ENCODE measurements at regions not wholly inside any gene's neighbourhood (a gene's known extent, or its start where the extent isn't known, plus 50 kb on each side); places are given as distances from the start of the nearest gene placed in this dataset.

DNA sequence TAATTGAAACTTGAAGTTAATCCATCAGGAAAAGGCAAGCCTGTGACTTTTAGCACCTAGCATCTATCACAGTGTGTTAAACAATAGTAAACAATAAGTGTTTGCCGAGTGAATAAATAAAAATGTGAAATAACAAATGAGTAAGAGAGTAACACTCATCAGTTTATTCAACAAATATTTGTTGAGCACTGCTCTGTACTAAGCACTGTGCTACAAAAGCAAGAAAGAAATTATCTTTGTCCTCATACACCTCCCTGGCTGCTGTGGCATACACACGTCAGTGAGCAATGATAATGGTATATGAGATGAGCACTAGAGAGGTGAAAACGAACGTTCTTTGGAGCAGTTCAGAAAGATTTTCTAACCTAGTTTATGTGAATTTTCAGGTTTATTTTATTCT lies 295.0 kb upstream of the LRRC7 start:
- TF ChIP-seq, protein P1, sequence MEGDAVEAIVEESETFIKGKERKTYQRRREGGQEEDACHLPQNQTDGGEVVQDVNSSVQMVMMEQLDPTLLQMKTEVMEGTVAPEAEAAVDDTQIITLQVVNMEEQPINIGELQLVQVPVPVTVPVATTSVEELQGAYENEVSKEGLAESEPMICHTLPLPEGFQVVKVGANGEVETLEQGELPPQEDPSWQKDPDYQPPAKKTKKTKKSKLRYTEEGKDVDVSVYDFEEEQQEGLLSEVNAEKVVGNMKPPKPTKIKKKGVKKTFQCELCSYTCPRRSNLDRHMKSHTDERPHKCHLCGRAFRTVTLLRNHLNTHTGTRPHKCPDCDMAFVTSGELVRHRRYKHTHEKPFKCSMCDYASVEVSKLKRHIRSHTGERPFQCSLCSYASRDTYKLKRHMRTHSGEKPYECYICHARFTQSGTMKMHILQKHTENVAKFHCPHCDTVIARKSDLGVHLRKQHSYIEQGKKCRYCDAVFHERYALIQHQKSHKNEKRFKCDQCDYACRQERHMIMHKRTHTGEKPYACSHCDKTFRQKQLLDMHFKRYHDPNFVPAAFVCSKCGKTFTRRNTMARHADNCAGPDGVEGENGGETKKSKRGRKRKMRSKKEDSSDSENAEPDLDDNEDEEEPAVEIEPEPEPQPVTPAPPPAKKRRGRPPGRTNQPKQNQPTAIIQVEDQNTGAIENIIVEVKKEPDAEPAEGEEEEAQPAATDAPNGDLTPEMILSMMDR (IDR thresholded peaks at IDR 0.05; ENCODE audit: unreplicated experiment), result no peak
- no peak overlapping the region for H3K27ac Mint-ChIP-seq
- no peaks in the 10 kb centered on the region for H3K36me3 Mint-ChIP-seq
- H3K9me3 Mint-ChIP-seq, result no peaks in the 10 kb centered on the region
- no peak overlapping the region for H3K4me3 Mint-ChIP-seq
- peaks cover 3% of the 10 kb centered on the region for H3K4me1 Mint-ChIP-seq
- no peaks in the 10 kb centered on the region for H3K27me3 Mint-ChIP-seq (ENCODE audit: low read depth)
- DNase-seq (ENCODE audit: low spot score in 2 of 2, unreplicated experiment in 2 of 2), result no peak

- Mint-ChIP-seq H3K4me3 (no peak overlapping the region), H3K4me1 (peaks cover 2% of the 10 kb centered on the region), H3K9me3 (no peaks in the 10 kb centered on the region), H3K27ac (no peak overlapping the region), H3K36me3 (no peaks in the 10 kb centered on the region), H3K27me3 (ENCODE audit: low read depth) (no peaks in the 10 kb centered on the region)
- TF ChIP-seq, protein P1 (IDR thresholded peaks at IDR 0.05; ENCODE audit: unreplicated experiment), result no peak
- no peak for DNase-seq (ENCODE audit: low spot score in 2 of 2, unreplicated experiment in 2 of 2)
Measured at GRCh38 chr1:69278923-69279322, 288.8 kb upstream of the LRRC7 start.

- H3K36me3 Mint-ChIP-seq, result no peaks in the 10 kb centered on the region
- no peak overlapping the region for H3K4me3 Mint-ChIP-seq
- peaks cover 2% of the 10 kb centered on the region for H3K4me1 Mint-ChIP-seq
- H3K27ac Mint-ChIP-seq, result no peak overlapping the region
- H3K27me3 Mint-ChIP-seq (ENCODE audit: low read depth), result no peaks in the 10 kb centered on the region
- no peak for DNase-seq (ENCODE audit: low spot score in 2 of 2, unreplicated experiment in 2 of 2)
- TF ChIP-seq, protein P1 (IDR thresholded peaks at IDR 0.05; ENCODE audit: unreplicated experiment), result no peak
- no peaks in the 10 kb centered on the region for H3K9me3 Mint-ChIP-seq
Measured at GRCh38 chr1:69283516-69283915, 284.2 kb upstream of the LRRC7 start.

DNA sequence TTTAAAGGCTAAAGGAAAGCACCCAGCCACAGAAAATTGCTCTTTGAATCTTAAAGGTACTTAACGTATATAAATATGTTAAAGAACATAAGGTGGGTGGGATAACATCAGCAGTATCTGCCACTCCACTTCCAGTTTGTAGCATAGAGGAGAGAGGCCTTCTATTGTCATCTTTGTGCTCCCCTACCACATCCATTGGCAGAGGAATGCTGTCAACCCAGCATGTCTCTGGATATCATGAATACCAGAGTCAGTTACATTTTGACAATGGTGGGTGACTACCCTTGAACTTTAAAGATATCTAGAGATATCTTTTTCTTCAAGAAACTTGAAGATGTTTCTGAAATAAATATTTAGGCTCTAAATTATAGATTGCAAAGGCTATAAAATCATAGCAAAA lies 283.2 kb upstream of the LRRC7 start:
- TF ChIP-seq, protein P1 (IDR thresholded peaks at IDR 0.05; ENCODE audit: unreplicated experiment), result no peak
- Mint-ChIP-seq H3K9me3 (no peaks in the 10 kb centered on the region), H3K4me1 (peaks cover 2% of the 10 kb centered on the region), H3K27me3 (ENCODE audit: low read depth) (no peaks in the 10 kb centered on the region), H3K36me3 (no peaks in the 10 kb centered on the region), H3K4me3 (no peak overlapping the region), H3K27ac (no peak overlapping the region)
- no peak for DNase-seq (ENCODE audit: low spot score in 2 of 2, unreplicated experiment in 2 of 2)

DNA sequence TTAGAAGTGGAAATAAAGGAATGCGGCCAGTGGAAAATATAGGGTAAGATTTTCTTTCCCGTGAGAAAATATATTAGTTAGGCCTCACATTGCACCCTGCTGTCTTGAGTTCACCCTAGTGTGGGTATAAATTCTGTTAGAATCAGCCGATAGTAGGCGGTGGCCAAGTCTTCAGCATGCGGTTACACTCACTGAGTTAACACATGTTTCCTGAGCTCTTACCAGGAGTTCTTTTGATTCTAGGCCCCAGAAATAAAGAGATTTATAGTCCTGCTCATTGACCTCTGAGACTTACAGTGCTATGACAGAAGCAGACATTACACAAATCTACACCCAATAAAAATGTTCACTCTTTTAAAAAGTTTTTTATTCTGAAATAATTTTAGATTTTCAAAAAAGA lies 279.3 kb upstream of the LRRC7 start:
- DNase-seq (ENCODE audit: low spot score in 2 of 2, unreplicated experiment in 2 of 2), result no peak
- H3K36me3 Mint-ChIP-seq, result no peaks in the 10 kb centered on the region
- no peaks in the 10 kb centered on the region for H3K27me3 Mint-ChIP-seq (ENCODE audit: low read depth)
- H3K4me3 Mint-ChIP-seq, result no peak overlapping the region
- H3K27ac Mint-ChIP-seq, result no peak overlapping the region
- H3K9me3 Mint-ChIP-seq, result no peaks in the 10 kb centered on the region
- TF ChIP-seq, protein P1 (IDR thresholded peaks at IDR 0.05; ENCODE audit: unreplicated experiment), result no peak
- peaks cover 8% of the 10 kb centered on the region for H3K4me1 Mint-ChIP-seq

DNA sequence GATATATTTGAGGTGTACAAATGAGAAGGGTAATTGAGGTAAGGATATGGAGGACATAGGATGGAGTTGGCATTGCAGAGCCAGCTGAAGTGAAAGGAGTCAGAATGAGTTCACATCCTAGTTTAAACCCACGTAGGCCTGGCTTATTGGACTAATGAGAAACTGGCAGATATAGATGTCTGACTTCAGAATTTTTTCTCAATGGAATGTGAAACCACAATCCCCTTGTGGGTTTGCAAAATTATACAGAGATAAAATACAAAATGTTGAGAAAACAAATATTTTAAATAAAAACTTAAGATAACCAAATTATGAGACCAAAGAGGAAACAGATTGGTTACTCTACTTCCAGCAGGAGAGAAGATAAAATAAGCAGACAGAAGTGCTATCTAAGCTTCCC lies 277.4 kb upstream of the LRRC7 start:
- no peaks in the 10 kb centered on the region for H3K27me3 Mint-ChIP-seq (ENCODE audit: low read depth)
- DNase-seq (ENCODE audit: low spot score in 2 of 2, unreplicated experiment in 2 of 2), result no peak
- TF ChIP-seq, protein P1 (IDR thresholded peaks at IDR 0.05; ENCODE audit: unreplicated experiment), result no peak
- peaks cover 6% of the 10 kb centered on the region for H3K4me1 Mint-ChIP-seq
- H3K27ac Mint-ChIP-seq, result no peak overlapping the region
- no peak overlapping the region for H3K4me3 Mint-ChIP-seq
- no peaks in the 10 kb centered on the region for H3K9me3 Mint-ChIP-seq
- no peaks in the 10 kb centered on the region for H3K36me3 Mint-ChIP-seq

All from mesothelial cell of epicardium (in vitro differentiated cells).